Kidney epithelial cell (primary cell): ENCODE measurements at regions not wholly inside any gene's neighbourhood (a gene's known extent, or its start where the extent isn't known, plus 50 kb on each side); places are given as distances from the start of the nearest gene placed in this dataset.
"Not testable (repeated sequence)": the region's sequence is repeated elsewhere in the genome, so short reads cannot be mapped to it uniquely, and the experiment has no call there.

ENCODE experiments used
- DNase-seq: peaks from one replicate; pipeline ENCODE4 v3.0.0-alpha.2; 2010; ENCODE audit warnings: low read depth
- H3K27me3 ChIP-seq: 2 replicates; pipeline ENCODE4 v1.6.0; 2011; ENCODE audit warnings: low read length; ENCODE audit not compliant: control insufficient read depth, insufficient read depth
- H3K36me3 ChIP-seq: 2 replicates; pipeline ENCODE4 v1.5.1; 2011; ENCODE audit warnings: low read length; ENCODE audit not compliant: control insufficient read depth, insufficient read depth
- H3K4me3 ChIP-seq: 2 replicates; pipeline ENCODE4 v1.5.1; 2011; ENCODE audit warnings: low read depth, mild to moderate bottlenecking, control low read depth, low read length
- CTCF ChIP-seq: IDR thresholded peaks from 2 replicates; pipeline ENCODE4 v1.5.1; 2011; ENCODE audit warnings: mild to moderate bottlenecking, moderate library complexity, low read length, control low read depth, inconsistent platforms; ENCODE audit not compliant: insufficient read depth, poor library complexity, severe bottlenecking

- no peak for DNase-seq
- Histone ChIP-seq H3K27me3 (no peaks in the 10 kb centered on the region), H3K4me3 (no peak overlapping the region), H3K36me3 (no peaks in the 10 kb centered on the region)
- TF ChIP-seq CTCF = no peak
Measured at GRCh38 chr12:5276327-5276880, 155.5 kb upstream of the NTF3 start.

- TF ChIP-seq CTCF = no peak
- DNase-seq = no peak
- Histone ChIP-seq H3K27me3 (no peaks in the 10 kb centered on the region), H3K4me3 (no peak overlapping the region), H3K36me3 (no peaks in the 10 kb centered on the region)
Measured at GRCh38 chr12:5280086-5280485, 151.8 kb upstream of the NTF3 start.

- not testable (repeated sequence) for H3K36me3 ChIP-seq, H3K27me3 ChIP-seq, H3K4me3 ChIP-seq, DNase-seq
Measured at GRCh38 chr12:5290368-5290767, 141.5 kb upstream of the NTF3 start.

- Histone ChIP-seq H3K36me3 (no peaks in the 10 kb centered on the region), H3K27me3 (no peaks in the 10 kb centered on the region), H3K4me3 (no peak overlapping the region)
- DNase-seq = no peak
- TF ChIP-seq CTCF = no peak
Measured at GRCh38 chr12:5292651-5293050, 139.3 kb upstream of the NTF3 start.

- DNase-seq = no peak
- H3K36me3 ChIP-seq = no peaks in the 10 kb centered on the region
- H3K4me3 ChIP-seq = no peak overlapping the region
- TF ChIP-seq CTCF = no peak
- H3K27me3 ChIP-seq = no peaks in the 10 kb centered on the region
Measured at GRCh38 chr12:5293773-5294172, 138.1 kb upstream of the NTF3 start.

- Histone ChIP-seq H3K27me3 (no peaks in the 10 kb centered on the region), H3K4me3 (no peak overlapping the region), H3K36me3 (no peaks in the 10 kb centered on the region)
- DNase-seq = no peak
- no peak for TF ChIP-seq CTCF
Measured at GRCh38 chr12:5294274-5295070, 137.4 kb upstream of the NTF3 start.
